Sigmoid colon (tissue), 4 donors: ENCODE measurements at regions not wholly inside any gene's neighbourhood (a gene's known extent, or its start where the extent isn't known, plus 50 kb on each side); places are given as distances from the start of the nearest gene placed in this dataset.
"Not testable (repeated sequence)": the region's sequence is repeated elsewhere in the genome, so short reads cannot be mapped to it uniquely, and the experiment has no call there.

Source experiments
- EP300 ChIP-seq, 4 donors: sonication (generic); formaldehyde crosslinking; IDR thresholded peaks; one replicate each; pipeline ENCODE4 v1.6.1; 2017; ENCODE audit warnings: antibody characterized with exemption in 4 of 4
- POLR2AphosphoS5 ChIP-seq, 4 donors: sonication (generic); formaldehyde crosslinking; IDR thresholded peaks; one replicate each; pipeline ENCODE4 v1.6.1; 2017; ENCODE audit warnings: antibody characterized with exemption in 4 of 4
- TF ChIP-seq, protein P1 (sequence below), 4 experiments: fragments of 450-650 bp in 3 of 4; fragments of 200-600 bp in 1 of 4; IDR thresholded peaks; one replicate each; pipeline ENCODE4 v1.5.1; 2016 to 2019; ENCODE audit warnings: antibody characterized with exemption in 4 of 4, mild to moderate bottlenecking in 3 of 4, moderate library complexity in 2 of 4

DNA sequence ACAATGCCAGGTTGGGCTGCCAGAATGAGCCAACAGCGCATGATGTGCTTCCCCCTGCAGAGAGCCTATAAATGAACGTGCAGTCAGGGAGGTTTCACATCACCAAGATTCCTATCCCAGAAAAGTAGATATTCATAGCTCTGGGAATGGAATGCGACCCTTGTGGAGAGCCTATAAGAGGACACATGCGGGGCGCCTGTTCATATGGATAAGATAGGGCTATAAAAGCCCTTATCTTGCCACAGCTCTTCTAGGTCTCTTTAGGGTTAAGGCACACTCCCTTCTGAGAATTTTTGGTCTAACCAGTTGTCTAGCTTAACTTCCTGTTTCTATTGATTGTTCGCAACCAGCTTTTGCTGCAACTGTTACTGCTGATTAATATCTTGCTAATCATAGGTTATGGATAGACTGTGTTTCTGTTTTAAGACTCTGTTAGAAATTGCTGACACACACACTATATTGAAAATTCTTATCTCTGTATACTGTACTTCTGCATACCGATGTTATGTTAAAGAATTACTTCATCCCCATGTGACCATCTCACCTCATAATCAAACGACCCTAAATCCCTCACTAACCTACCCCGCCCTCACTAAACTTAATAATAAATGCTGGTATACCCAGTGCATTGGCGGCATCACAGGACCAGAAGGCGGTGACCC, 74.4 kb upstream of the KIF2B start:
- TF ChIP-seq, protein P1, sequence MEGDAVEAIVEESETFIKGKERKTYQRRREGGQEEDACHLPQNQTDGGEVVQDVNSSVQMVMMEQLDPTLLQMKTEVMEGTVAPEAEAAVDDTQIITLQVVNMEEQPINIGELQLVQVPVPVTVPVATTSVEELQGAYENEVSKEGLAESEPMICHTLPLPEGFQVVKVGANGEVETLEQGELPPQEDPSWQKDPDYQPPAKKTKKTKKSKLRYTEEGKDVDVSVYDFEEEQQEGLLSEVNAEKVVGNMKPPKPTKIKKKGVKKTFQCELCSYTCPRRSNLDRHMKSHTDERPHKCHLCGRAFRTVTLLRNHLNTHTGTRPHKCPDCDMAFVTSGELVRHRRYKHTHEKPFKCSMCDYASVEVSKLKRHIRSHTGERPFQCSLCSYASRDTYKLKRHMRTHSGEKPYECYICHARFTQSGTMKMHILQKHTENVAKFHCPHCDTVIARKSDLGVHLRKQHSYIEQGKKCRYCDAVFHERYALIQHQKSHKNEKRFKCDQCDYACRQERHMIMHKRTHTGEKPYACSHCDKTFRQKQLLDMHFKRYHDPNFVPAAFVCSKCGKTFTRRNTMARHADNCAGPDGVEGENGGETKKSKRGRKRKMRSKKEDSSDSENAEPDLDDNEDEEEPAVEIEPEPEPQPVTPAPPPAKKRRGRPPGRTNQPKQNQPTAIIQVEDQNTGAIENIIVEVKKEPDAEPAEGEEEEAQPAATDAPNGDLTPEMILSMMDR (IDR thresholded peaks at IDR 0.05), result not testable (repeated sequence)
- TF ChIP-seq EP300, POLR2AphosphoS5 (IDR thresholded peaks at IDR 0.05): not testable (repeated sequence)
